GM13977 (cell line): ENCODE measurements at regions not wholly inside any gene's neighbourhood (a gene's known extent, or its start where the extent isn't known, plus 50 kb on each side); places are given as distances from the start of the nearest gene placed in this dataset.

Experiments used
- DNase-seq: peaks from one replicate; pipeline ENCODE4 v3.0.0; 2012; ENCODE audit warnings: low spot score
- CTCF ChIP-seq: IDR thresholded peaks from 2 replicates; pipeline ENCODE4 v1.5.1; 2012; ENCODE audit warnings: mild to moderate bottlenecking, control low read depth; ENCODE audit not compliant: insufficient read depth; ENCODE audit errors: extremely low read depth, missing control alignments
- in situ Hi-C: fragments of 300-500 bp; cut with MboI; formaldehyde crosslinking; loops from one replicate; pipeline ENCODE4 v1.12.0; 2022; ENCODE audit warnings: low sequenced_read_pairs, low pct_unique_long_range_greater_than_20kb, mixed read lengths, inconsistent platforms; ENCODE audit not compliant: unreplicated experiment

GRCh38 chr20:7689151-7689550 is 251.1 kb downstream of the HAO1 start:
- in situ Hi-C loops = no loop called here
- DNase-seq = no peak
- TF ChIP-seq CTCF = no peak

GRCh38 chr20:7691647-7692269 is 248.5 kb downstream of the HAO1 start:
- TF ChIP-seq CTCF = no peak

DNA sequence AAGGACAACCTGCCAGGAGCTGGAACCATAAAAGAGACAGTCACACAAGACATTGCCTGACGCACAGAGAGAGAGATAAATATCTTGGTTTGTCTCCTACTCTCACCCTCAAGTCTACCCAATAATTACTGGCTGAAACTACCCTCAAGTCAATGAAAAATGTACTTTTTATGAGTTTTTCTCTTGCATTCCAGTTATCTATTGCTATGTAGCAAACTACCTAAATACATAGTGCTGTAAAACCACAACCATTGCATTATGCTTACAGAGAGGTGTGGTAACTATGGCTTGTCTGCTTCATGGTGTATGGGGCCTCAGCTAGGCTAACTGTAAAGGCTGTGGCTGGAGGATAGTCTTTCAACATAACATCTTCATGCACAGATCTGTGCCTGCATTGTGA is 247.8 kb downstream of the HAO1 start:
- no peak for TF ChIP-seq CTCF
- in situ Hi-C loops = no loop called here
- DNase-seq = no peak

More at GRCh38 chr20:7691647-7692269, 248.5 kb downstream of the HAO1 start:
- no peak for DNase-seq
- in situ Hi-C loops = no loop called here

- DNase-seq = no peak
- in situ Hi-C loops = no loop called here
- TF ChIP-seq CTCF = no peak
Observed at GRCh38 chr20:7693761-7694160, 246.5 kb downstream of the HAO1 start.

GRCh38 chr20:7695051-7695495 is 245.2 kb downstream of the HAO1 start:
- in situ Hi-C loops = no loop called here
- DNase-seq = no peak
- no peak for TF ChIP-seq CTCF

GRCh38 chr20:7695635-7696034 is 244.6 kb downstream of the HAO1 start:
- in situ Hi-C loops = no loop called here

More at GRCh38 chr20:7695635-7696034, 244.6 kb downstream of the HAO1 start:
- no peak for DNase-seq
- TF ChIP-seq CTCF = no peak
